HG03575 (cell line): ENCODE measurements at regions not wholly inside any gene's neighbourhood (a gene's known extent, or its start where the extent isn't known, plus 50 kb on each side); places are given as distances from the start of the nearest gene placed in this dataset.

Experiments used
- ATAC-seq: cut with Tn5 transposase; IDR thresholded peaks from one replicate; pipeline ENCODE4 v1.9.1; 2021; ENCODE audit not compliant: unreplicated experiment, insufficient number of reproducible peaks, low FRiP score; ENCODE audit errors: extremely low read depth

DNA sequence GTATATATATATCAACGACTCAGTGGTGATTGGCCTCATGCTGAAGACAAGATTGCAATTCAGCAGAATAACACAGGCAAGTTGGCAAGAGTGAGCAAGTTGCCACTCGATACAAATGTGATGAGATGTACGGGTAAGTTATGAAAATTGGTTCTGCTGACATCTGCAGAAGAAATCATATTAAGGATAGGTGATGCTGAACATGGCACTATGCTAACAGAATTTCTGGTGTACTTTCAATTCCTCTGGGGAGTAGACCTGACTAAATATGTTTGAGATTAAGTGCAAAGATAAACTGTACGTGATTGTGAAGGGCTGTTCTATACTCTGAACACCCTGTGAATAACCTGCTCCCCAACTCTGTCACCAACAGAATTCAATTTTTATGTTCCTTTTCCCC is 758.2 kb downstream of the TBC1D32 start:
- no peak for ATAC-seq

- no peak for ATAC-seq
Measured at GRCh38 chr6:120569714-120570113, 764.6 kb downstream of the TBC1D32 start.

DNA sequence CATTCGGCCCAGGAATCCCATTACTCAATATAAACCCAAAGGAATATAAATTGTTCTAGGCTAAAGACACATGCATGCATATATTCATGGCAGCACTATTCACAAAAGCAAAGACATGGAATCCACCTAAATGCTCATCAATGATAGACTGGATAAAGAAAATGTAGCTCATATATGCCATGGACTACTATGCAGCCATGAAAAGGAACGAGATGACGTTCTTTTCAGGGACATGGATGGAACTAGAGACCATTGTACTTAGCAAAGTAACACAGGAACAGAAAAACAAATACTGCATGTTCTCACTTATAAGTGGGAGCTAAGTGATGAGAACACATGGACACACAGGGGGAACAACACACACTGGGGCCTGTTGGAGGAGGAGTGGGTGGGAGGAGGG is 769.5 kb downstream of the TBC1D32 start:
- no peak for ATAC-seq

DNA sequence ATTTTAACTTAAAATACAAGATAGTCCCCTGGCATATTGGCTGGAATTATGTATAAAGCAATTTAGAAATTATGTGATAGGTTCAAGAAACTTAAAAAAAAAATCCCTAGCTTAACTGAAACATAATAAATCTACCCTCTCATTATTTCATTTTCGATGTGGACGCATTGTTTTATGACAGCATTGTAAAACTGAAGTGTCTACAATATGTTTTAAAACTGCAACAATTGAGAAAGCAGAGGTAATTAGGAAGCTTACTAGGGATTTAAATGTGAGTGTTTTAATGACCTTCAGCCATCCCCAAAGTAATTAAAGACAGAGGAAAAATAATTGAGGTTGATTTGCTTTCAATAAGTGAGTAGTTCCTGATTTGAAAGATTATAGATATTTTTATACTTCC is 776.0 kb downstream of the TBC1D32 start:
- ATAC-seq = no peak

- no peak for ATAC-seq
Measured at GRCh38 chr6:120557554-120557953, 776.7 kb downstream of the TBC1D32 start.

GRCh38 chr6:120556491-120556890 is 777.8 kb downstream of the TBC1D32 start:
- no peak for ATAC-seq

DNA sequence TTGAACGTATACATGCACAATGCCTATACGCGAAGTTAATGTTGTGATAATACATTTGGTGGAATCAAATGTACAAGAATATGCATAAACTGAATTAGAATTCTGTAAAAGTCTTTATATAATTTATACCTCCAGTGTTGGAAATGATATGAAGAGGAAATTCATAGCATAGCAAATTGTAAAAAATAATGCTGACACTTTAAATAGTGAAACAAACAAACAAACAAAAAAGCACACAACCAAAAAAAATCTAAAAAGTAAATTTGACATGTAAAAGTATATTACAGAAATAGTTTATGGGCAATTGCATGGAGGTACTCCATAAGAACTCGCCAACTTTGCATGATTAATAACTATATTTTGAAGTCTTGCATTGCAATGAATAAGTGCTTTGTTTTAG is 780.9 kb downstream of the TBC1D32 start:
- no peak for ATAC-seq

DNA sequence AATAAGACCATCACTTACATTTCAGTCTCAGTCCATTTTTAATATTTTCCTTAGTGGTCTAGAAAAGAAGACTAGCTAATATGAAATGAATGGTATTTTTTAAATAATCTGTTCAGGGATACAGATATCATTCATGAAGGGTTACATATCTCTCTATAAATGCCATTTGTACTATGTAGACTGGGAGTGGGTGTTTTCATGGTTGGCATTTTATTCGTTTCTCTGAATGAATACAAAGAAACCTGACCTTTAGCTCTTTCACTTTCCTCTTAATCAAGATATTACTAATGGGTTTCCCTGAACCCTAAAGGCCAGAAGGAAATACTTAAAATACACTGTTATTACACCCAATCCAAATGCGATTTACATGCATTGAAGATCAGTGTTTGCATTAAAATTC is 788.9 kb downstream of the TBC1D32 start:
- no peak for ATAC-seq

GRCh38 chr6:120534954-120535353 is 799.3 kb downstream of the TBC1D32 start:
- no peak for ATAC-seq

DNA sequence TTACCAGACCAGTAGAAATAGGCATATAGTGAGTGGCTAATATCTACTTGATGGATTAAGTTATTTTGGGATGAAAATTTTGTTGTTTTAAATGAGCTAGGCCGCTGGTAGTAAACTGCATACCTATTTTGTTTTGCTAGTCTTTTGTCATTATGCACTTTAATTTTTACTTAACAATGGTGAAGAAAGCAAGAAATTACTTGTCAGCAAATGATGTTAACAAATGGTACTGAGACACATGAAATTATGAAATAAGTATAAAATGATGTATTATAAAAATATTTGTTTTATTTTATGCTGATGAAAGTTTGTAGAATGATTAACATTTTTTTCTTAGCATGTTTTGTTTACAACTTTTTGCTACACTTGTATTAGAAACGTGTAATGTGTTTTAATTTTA is 807.7 kb downstream of the TBC1D32 start:
- no peak for ATAC-seq

GRCh38 chr6:120514544-120514943 is 819.7 kb downstream of the TBC1D32 start:
- no peak for ATAC-seq

DNA sequence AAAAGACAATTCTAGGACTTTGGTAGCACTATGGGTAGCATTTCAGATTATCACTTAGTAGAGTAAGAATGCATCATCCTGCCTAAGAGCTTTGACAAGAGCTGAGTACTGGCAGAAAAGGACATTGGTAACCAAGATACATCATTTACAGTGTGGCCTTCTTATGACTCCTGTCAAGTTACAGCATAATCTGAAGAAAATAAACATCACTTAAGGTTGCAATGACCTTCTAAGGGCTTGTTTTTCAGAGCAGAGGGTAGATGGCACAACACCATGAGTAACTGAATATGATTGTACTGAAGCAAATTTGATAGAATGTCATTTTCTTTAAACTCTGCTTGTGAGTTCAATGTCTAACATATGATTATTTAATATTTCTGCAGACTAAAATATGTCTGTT is 822.6 kb downstream of the TBC1D32 start:
- ATAC-seq = no peak

- ATAC-seq = no peak
Measured at GRCh38 chr6:120498711-120499110, 835.6 kb downstream of the TBC1D32 start.

- no peak for ATAC-seq
Measured at GRCh38 chr6:120496661-120497060, 837.6 kb downstream of the TBC1D32 start.

GRCh38 chr6:120493505-120493904 is 840.8 kb downstream of the TBC1D32 start:
- no peak for ATAC-seq

- no peak for ATAC-seq
Measured at GRCh38 chr6:120489941-120490340, 844.3 kb downstream of the TBC1D32 start.

DNA sequence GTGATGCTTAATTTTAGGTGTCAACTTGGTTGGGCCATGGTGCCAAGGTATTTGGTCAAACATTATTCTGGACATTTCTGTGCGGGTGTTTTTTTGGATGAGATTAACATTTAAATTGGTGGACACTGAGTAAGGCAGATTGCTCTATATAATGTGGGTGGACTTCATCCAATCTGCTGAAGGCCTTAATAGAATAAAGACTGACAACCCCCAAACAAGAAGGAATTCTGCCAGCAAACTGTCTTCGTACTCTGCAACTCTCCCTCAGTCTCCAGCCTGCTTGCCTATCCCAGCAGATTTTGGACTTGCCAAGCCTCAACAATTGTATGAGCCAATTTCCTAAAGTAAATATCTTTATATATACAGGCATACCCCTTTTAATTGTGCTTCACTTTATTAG is 850.1 kb downstream of the TBC1D32 start:
- ATAC-seq = no peak

DNA sequence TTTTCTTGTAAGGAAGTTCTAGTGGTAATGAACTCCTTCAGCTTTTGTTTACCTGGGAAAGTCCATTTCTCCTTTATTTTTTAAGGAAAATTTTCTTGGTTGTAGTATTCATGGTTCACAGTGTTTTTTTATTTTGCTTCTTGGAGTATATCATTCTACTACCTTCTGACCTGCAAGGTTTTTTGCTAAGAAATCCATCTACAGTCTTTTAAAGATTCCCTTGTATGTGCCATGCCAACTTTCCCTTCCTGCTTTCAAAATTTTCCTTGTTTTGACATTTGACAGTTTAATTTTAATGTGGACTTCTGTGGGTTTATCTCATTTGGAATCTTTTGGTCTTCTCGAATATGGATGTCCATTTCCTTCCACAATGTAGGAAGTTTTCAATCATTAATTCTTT is 855.6 kb downstream of the TBC1D32 start:
- no peak for ATAC-seq

- no peak for ATAC-seq
Measured at GRCh38 chr6:120473804-120474203, 860.5 kb downstream of the TBC1D32 start.

- ATAC-seq = no peak
Measured at GRCh38 chr6:120468486-120468885, 865.8 kb downstream of the TBC1D32 start.

DNA sequence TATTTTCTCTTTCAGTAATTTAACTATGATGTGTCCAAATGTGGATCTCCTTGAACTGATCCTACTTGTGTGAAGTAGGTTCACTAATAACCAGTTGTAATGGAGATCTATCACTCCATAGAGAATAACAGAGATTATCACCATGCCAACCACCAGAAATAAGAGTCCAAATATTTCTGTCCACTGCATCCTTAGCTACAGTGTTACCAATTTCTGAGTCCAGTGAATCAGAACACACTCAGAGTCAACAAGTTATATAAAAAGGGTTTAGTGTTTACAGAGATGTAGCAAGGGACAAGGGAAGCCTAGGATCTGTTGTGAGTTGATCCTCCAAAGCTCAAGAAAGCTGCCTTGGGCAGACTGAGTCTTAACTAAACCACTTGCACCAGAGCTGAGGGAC is 882.8 kb downstream of the TBC1D32 start:
- no peak for ATAC-seq

- no peak for ATAC-seq
Measured at GRCh38 chr6:120447605-120448004, 886.7 kb downstream of the TBC1D32 start.
